CD14-positive monocyte (primary cell): ENCODE measurements at regions not wholly inside any gene's neighbourhood (a gene's known extent, or its start where the extent isn't known, plus 50 kb on each side); places are given as distances from the start of the nearest gene placed in this dataset.

ENCODE experiments used
- DNase-seq, 3 donors: peaks; one replicate each; pipeline ENCODE4 v3.0.0-alpha.2; 2011 to 2022
- H2AFZ ChIP-seq: 2 replicates; pipeline ENCODE4 v1.6.0; 2012; ENCODE audit warnings: mild to moderate bottlenecking, low read depth, low read length, inconsistent platforms; ENCODE audit not compliant: insufficient read depth, poor library complexity, severe bottlenecking
- H3K27ac ChIP-seq, 2 donors: 1 replicate in 1 of 2; 2 replicates in 1 of 2; pipeline ENCODE4 v1.5.1; 2012 to 2013; ENCODE audit warnings: low read length in 2 of 2, control low read depth in 1 of 2, inconsistent platforms in 1 of 2, low read depth in 1 of 2, mild to moderate bottlenecking in 1 of 2
- H3K27me3 ChIP-seq, 2 donors: one replicate each; pipeline versions ENCODE4 v1.6.0 to v1.6.1; 2011 to 2013; ENCODE audit warnings: low read length in 2 of 2; ENCODE audit not compliant: control insufficient read depth in 2 of 2, insufficient read depth in 2 of 2
- H3K36me3 ChIP-seq, 2 donors: replicated peaks in 1 of 2; 1 replicate in 1 of 2; 2 replicates in 1 of 2; pipeline versions ENCODE4 v1.5.1 to v1.6.1; 2012 to 2013; ENCODE audit warnings: low read length in 2 of 2, control low read depth in 1 of 2, inconsistent platforms in 1 of 2, mild to moderate bottlenecking in 1 of 2; ENCODE audit not compliant: insufficient read depth in 2 of 2, control insufficient read depth in 1 of 2
- H3K4me1 ChIP-seq, 2 donors: 1 replicate in 1 of 2; 2 replicates in 1 of 2; pipeline versions ENCODE4 v1.5.1 to v1.6.1; 2012 to 2013; ENCODE audit warnings: low read length in 2 of 2, control low read depth in 1 of 2, inconsistent platforms in 1 of 2, mild to moderate bottlenecking in 1 of 2, moderate library complexity in 1 of 2; ENCODE audit not compliant: insufficient read depth in 2 of 2, control insufficient read depth in 1 of 2
- H3K4me2 ChIP-seq: replicated peaks from 2 replicates; pipeline ENCODE3; 2012; ENCODE audit warnings: low read length, moderate library complexity, mild to moderate bottlenecking; ENCODE audit not compliant: poor library complexity, severe bottlenecking; ENCODE audit errors: extremely low read depth
- H3K4me3 ChIP-seq, 3 experiments: fragments of 200-600 bp in 1 of 3; sonication (generic) in 1 of 3; replicated peaks in 1 of 3; 1 replicate in 2 of 3; 2 replicates in 1 of 3; pipeline ENCODE4 v1.5.1; 2011 to 2013; ENCODE audit warnings: low read length in 3 of 3, mild to moderate bottlenecking in 3 of 3, control low read depth in 2 of 3, low read depth in 2 of 3, inconsistent platforms in 1 of 3, moderate library complexity in 1 of 3
- H3K79me2 ChIP-seq: 2 replicates; pipeline ENCODE4 v1.6.0; 2012; ENCODE audit warnings: mild to moderate bottlenecking, control low read depth, inconsistent platforms, low read length, moderate library complexity; ENCODE audit not compliant: insufficient read depth
- H3K9ac ChIP-seq: 2 replicates; pipeline ENCODE4 v1.6.0; 2017; ENCODE audit warnings: low read length, mild to moderate bottlenecking; ENCODE audit not compliant: insufficient read depth, poor library complexity, severe bottlenecking
- H3K9me3 ChIP-seq, 2 donors: replicated peaks in 1 of 2; 1 replicate in 1 of 2; 2 replicates in 1 of 2; pipeline versions ENCODE4 v1.5.1 to v1.6.1; 2012 to 2013; ENCODE audit warnings: low read length in 2 of 2, control low read depth in 1 of 2; ENCODE audit not compliant: control insufficient read depth in 1 of 2, insufficient read depth in 1 of 2
- H4K20me1 ChIP-seq: 2 replicates; pipeline ENCODE4 v1.6.0; 2012; ENCODE audit warnings: mild to moderate bottlenecking, low read length, control low read depth, moderate library complexity; ENCODE audit not compliant: insufficient read depth
- H3K27ac Mint-ChIP-seq, 7 donors: one replicate each; pipeline ENCODE4 v1.8.0; 2020; ENCODE audit warnings: mild to moderate bottlenecking in 7 of 7, mixed read lengths in 7 of 7, moderate library complexity in 6 of 7, inconsistent platforms in 2 of 7
- H3K27me3 Mint-ChIP-seq, 3 donors: one replicate each; pipeline ENCODE4 v1.8.0; 2021 to 2022; ENCODE audit warnings: low read depth in 3 of 3, mild to moderate bottlenecking in 3 of 3, mixed read lengths in 3 of 3, moderate library complexity in 3 of 3, inconsistent platforms in 1 of 3
- H3K36me3 Mint-ChIP-seq, 2 donors: one replicate each; pipeline ENCODE4 v1.8.0; 2020; ENCODE audit warnings: mixed read lengths in 2 of 2, inconsistent platforms in 1 of 2, mild to moderate bottlenecking in 1 of 2
- H3K4me1 Mint-ChIP-seq: one replicate; pipeline ENCODE4 v1.8.0; 2020; ENCODE audit warnings: mild to moderate bottlenecking, mixed read lengths
- H3K4me3 Mint-ChIP-seq, 2 donors: one replicate each; pipeline ENCODE4 v1.8.0; 2020; ENCODE audit warnings: mild to moderate bottlenecking in 2 of 2, mixed read lengths in 2 of 2, moderate library complexity in 1 of 2
- H3K9me3 Mint-ChIP-seq, 7 donors: one replicate each; pipeline ENCODE4 v1.8.0; 2020 to 2022; ENCODE audit warnings: mixed read lengths in 7 of 7, mild to moderate bottlenecking in 6 of 7, moderate library complexity in 6 of 7, inconsistent platforms in 2 of 7
- WGBS: methylation state at CpG from one replicate; pipeline ENCODE4 v1.1.5; 2013; ENCODE audit warnings: missing lambda C conversion rate; ENCODE audit not compliant: insufficient coverage; 5-methylcytosine and 5-hydroxymethylcytosine counted together
- intact Hi-C, 2 donors: fragments of 100-400 bp; cut with micrococcal nuclease; formaldehyde crosslinking; loops; one replicate each; pipeline versions ENCODE4 v1.15.0 to v1.15.1; 2023
- TF ChIP-seq, protein P1 (sequence below): fragments of 200-600 bp; IDR thresholded peaks from one replicate; pipeline ENCODE4 v1.8.0; 2022; ENCODE audit warnings: antibody characterized with exemption, mild to moderate bottlenecking

DNA sequence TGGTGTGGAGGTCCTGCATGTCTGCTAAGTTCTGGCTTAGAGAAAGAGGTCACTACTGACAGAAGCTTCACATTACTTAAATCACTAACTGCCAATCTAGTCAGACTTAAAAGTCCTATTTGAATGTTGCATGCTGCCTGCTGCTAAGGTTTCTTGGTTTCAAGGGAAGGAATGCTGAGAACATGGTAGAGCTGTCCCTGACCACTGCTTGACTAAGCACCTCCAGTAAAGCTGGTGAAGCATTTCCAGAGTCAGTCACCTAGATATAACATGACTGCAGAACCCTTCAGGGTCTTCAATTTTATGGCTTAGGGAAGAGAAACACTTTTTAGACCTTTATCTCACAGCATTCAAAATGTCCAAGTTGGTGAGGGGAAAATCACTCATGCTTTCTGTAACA is 2178.3 kb upstream of the PIK3C3 start:
- H3K9ac ChIP-seq = no peak overlapping the region

GRCh38 chr18:39774957-39775598 is 2180.0 kb upstream of the PIK3C3 start:
- Histone ChIP-seq H3K79me2 (no peaks in the 10 kb centered on the region), H3K27me3 (no peaks in the 10 kb centered on the region), H2AFZ (no peak overlapping the region), H3K9me3 (peaks cover 0 to 6% of the 10 kb centered on the region in 2 donors), H3K27ac (no peak overlapping the region), H4K20me1 (no peaks in the 10 kb centered on the region), H3K4me1 (no peaks in the 10 kb centered on the region), H3K4me3 (no peak overlapping the region), H3K36me3 (no peaks in the 10 kb centered on the region), H3K4me2 (no peak overlapping the region), H3K9ac (no peak overlapping the region)
- no peak overlapping the region for H3K4me3 Mint-ChIP-seq
- no peaks in the 10 kb centered on the region for H3K36me3 Mint-ChIP-seq
- peaks cover 0 to 5% (median 2%) of the 10 kb centered on the region in 7 donors for H3K9me3 Mint-ChIP-seq
- 95% methylated on average over 2 of the region's 3 CpGs for WGBS
- DNase-seq = no peak
- intact Hi-C loops = no loop called here
- H3K27me3 Mint-ChIP-seq = no peaks in the 10 kb centered on the region
- TF ChIP-seq, protein P1, sequence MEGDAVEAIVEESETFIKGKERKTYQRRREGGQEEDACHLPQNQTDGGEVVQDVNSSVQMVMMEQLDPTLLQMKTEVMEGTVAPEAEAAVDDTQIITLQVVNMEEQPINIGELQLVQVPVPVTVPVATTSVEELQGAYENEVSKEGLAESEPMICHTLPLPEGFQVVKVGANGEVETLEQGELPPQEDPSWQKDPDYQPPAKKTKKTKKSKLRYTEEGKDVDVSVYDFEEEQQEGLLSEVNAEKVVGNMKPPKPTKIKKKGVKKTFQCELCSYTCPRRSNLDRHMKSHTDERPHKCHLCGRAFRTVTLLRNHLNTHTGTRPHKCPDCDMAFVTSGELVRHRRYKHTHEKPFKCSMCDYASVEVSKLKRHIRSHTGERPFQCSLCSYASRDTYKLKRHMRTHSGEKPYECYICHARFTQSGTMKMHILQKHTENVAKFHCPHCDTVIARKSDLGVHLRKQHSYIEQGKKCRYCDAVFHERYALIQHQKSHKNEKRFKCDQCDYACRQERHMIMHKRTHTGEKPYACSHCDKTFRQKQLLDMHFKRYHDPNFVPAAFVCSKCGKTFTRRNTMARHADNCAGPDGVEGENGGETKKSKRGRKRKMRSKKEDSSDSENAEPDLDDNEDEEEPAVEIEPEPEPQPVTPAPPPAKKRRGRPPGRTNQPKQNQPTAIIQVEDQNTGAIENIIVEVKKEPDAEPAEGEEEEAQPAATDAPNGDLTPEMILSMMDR = no peak
- no peaks in the 10 kb centered on the region for H3K4me1 Mint-ChIP-seq
- no peak overlapping the region for H3K27ac Mint-ChIP-seq

More for the DNA sequence above, 2178.3 kb upstream of the PIK3C3 start:
- peaks cover 0 to 6% of the 10 kb centered on the region in 2 donors for H3K9me3 ChIP-seq
- H3K27ac ChIP-seq = no peak overlapping the region
- Mint-ChIP-seq H3K27ac (no peak overlapping the region), H3K4me3 (no peak overlapping the region), H3K4me1 (no peaks in the 10 kb centered on the region), H3K9me3 (peaks cover 0 to 3% (median 0%) of the 10 kb centered on the region in 7 donors), H3K36me3 (no peaks in the 10 kb centered on the region), H3K27me3 (no peaks in the 10 kb centered on the region)
- no peaks in the 10 kb centered on the region for H3K79me2 ChIP-seq
- DNase-seq = no peak
- no peaks in the 10 kb centered on the region for H4K20me1 ChIP-seq
- H3K4me1 ChIP-seq = no peaks in the 10 kb centered on the region
- TF ChIP-seq, protein P1 = no peak
- H3K4me2 ChIP-seq = no peak overlapping the region
- H2AFZ ChIP-seq = no peak overlapping the region
- intact Hi-C loops = no loop called here
- H3K36me3 ChIP-seq = no peaks in the 10 kb centered on the region
- H3K27me3 ChIP-seq = no peaks in the 10 kb centered on the region
- no peak overlapping the region for H3K4me3 ChIP-seq
